Caco-2 (cell line): ENCODE measurements at regions not wholly inside any gene's neighbourhood (a gene's known extent, or its start where the extent isn't known, plus 50 kb on each side); places are given as distances from the start of the nearest gene placed in this dataset.

Experiments used
- BruUV-seq: library from RNA; stranded (reverse); fragments of 400-500 nt; replicated peaks from 2 replicates; lab custom pipeline; 2021; lab: Mats Ljungman, UMichigan
- CTCF ChIA-PET: fragments of 300-600 bp; sonication (Branson Sonifier 250); formaldehyde crosslinking; loops from one replicate; lab custom pipeline; 2022; ENCODE audit warnings: antibody characterized with exemption; lab: Charles Lee
- POLR2A ChIA-PET: fragments of 300-600 bp; sonication (Branson Sonifier 250); formaldehyde crosslinking; loops from one replicate; lab custom pipeline; 2022; ENCODE audit warnings: antibody characterized with exemption; lab: Charles Lee
- DNase-seq, 2 experiments: peaks; one replicate each; pipeline versions ENCODE4 v3.0.0 to v3.0.0-alpha.2; 2020 to 2022
- H3K27me3 ChIP-seq: replicated peaks from 2 replicates; pipeline ENCODE4 v1.6.0; 2011; ENCODE audit warnings: low read length; ENCODE audit not compliant: control insufficient read depth, insufficient read depth
- H3K36me3 ChIP-seq: 2 replicates; pipeline ENCODE4 v1.5.1; 2011; ENCODE audit warnings: low read length; ENCODE audit not compliant: control insufficient read depth, insufficient read depth
- H3K4me1 ChIP-seq: fragments of 250-450 bp; sonication (Bioruptor Pico); 2 replicates; pipeline ENCODE4 v1.5.1; 2020; ENCODE audit warnings: mild to moderate bottlenecking
- H3K4me3 ChIP-seq: 2 replicates; pipeline ENCODE4 v1.5.1; 2011; ENCODE audit warnings: low read depth, mild to moderate bottlenecking, control low read depth, low read length
- H3K9me3 ChIP-seq: fragments of 250-450 bp; sonication (Bioruptor Pico); 2 replicates; pipeline ENCODE4 v1.5.1; 2020; ENCODE audit warnings: mild to moderate bottlenecking, moderate library complexity
- H3K27ac Mint-ChIP-seq: one replicate; pipeline ENCODE4 v1.8.0; 2022; ENCODE audit warnings: mixed read lengths; ENCODE audit not compliant: unreplicated experiment
- H3K27me3 Mint-ChIP-seq: one replicate; pipeline ENCODE4 v1.8.0; 2022; ENCODE audit warnings: mixed read lengths; ENCODE audit not compliant: insufficient read depth, unreplicated experiment
- H3K36me3 Mint-ChIP-seq: one replicate; pipeline ENCODE4 v1.8.0; 2022; ENCODE audit warnings: mild to moderate bottlenecking, mixed read lengths; ENCODE audit not compliant: insufficient read depth, unreplicated experiment
- H3K4me1 Mint-ChIP-seq: one replicate; pipeline ENCODE4 v1.8.0; 2022; ENCODE audit warnings: low read depth, mixed read lengths; ENCODE audit not compliant: unreplicated experiment
- H3K4me3 Mint-ChIP-seq: one replicate; pipeline ENCODE4 v1.8.0; 2022; ENCODE audit warnings: mild to moderate bottlenecking, moderate library complexity, mixed read lengths; ENCODE audit not compliant: unreplicated experiment
- H3K9me3 Mint-ChIP-seq: one replicate; pipeline ENCODE4 v1.8.0; 2022; ENCODE audit warnings: mixed read lengths; ENCODE audit not compliant: unreplicated experiment
- intact Hi-C: fragments of 100-400 bp; cut with micrococcal nuclease; formaldehyde crosslinking; loops from one replicate; pipeline ENCODE4 v1.10.0; 2022; ENCODE audit not compliant: unreplicated experiment
- TF ChIP-seq, protein P1 (sequence below), 2 experiments: fragments of 200-600 bp in 1 of 2; IDR thresholded peaks; 1 replicate in 1 of 2; 2 replicates in 1 of 2; pipeline versions ENCODE4 v1.5.1 to v1.8.0; 2011 to 2022; ENCODE audit warnings: antibody characterized with exemption in 1 of 2, control low read depth in 1 of 2, inconsistent platforms in 1 of 2, low read depth in 1 of 2, low read length in 1 of 2, mild to moderate bottlenecking in 1 of 2, moderate library complexity in 1 of 2; ENCODE audit not compliant: insufficient read depth in 1 of 2, severe bottlenecking in 1 of 2, unreplicated experiment in 1 of 2

DNA sequence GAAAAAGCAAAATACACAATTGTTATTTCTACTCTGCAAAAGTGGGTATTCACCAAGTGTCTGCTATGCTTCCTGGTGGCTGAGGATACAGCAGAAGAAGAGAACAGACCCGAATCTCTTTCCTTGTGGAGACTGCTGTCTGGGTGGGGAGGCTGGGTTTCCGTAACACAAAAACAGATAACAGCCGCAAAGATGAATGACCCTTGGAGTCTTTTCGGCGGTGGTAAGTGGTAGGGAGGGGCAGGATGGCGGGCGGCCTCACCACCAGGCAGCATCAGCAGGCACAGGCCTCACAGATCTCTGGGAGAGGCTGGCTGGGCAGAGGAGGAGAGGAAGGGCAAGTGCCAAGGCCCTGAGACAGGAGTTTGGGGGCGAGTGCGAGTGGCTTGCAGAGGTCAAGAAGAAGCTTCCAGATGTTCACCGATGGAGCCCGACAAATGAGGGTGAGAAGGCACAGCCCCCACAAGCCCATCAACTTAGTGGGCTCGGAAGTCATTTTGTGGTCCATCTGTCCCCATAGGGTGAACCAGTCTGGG lies 164.2 kb downstream of the RHOU start:
- H3K27me3 ChIP-seq: no peaks in the 10 kb centered on the region
- H3K36me3 Mint-ChIP-seq: no peaks in the 10 kb centered on the region
- no peaks in the 10 kb centered on the region for H3K9me3 ChIP-seq
- H3K4me3 Mint-ChIP-seq: no peak overlapping the region
- POLR2A ChIA-PET: no interaction called here
- TF ChIP-seq, protein P1, sequence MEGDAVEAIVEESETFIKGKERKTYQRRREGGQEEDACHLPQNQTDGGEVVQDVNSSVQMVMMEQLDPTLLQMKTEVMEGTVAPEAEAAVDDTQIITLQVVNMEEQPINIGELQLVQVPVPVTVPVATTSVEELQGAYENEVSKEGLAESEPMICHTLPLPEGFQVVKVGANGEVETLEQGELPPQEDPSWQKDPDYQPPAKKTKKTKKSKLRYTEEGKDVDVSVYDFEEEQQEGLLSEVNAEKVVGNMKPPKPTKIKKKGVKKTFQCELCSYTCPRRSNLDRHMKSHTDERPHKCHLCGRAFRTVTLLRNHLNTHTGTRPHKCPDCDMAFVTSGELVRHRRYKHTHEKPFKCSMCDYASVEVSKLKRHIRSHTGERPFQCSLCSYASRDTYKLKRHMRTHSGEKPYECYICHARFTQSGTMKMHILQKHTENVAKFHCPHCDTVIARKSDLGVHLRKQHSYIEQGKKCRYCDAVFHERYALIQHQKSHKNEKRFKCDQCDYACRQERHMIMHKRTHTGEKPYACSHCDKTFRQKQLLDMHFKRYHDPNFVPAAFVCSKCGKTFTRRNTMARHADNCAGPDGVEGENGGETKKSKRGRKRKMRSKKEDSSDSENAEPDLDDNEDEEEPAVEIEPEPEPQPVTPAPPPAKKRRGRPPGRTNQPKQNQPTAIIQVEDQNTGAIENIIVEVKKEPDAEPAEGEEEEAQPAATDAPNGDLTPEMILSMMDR (IDR thresholded peaks at IDR 0.05; ENCODE audit: insufficient read depth in 1 of 2, low read depth in 1 of 2, low read length in 1 of 2, severe bottlenecking in 1 of 2, unreplicated experiment in 1 of 2): no peak
- CTCF ChIA-PET: no interaction called here
- no peaks in the 10 kb centered on the region for H3K27me3 Mint-ChIP-seq
- H3K27ac Mint-ChIP-seq: no peak overlapping the region
- BruUV-seq: no TSS peak
- H3K36me3 ChIP-seq: no peaks in the 10 kb centered on the region
- DNase-seq: no peak
- H3K4me1 Mint-ChIP-seq: peaks cover 7% of the 10 kb centered on the region
- intact Hi-C loops: no loop called here
- H3K4me1 ChIP-seq: no peaks in the 10 kb centered on the region
- H3K4me3 ChIP-seq: no peak overlapping the region
- H3K9me3 Mint-ChIP-seq: no peaks in the 10 kb centered on the region

DNA sequence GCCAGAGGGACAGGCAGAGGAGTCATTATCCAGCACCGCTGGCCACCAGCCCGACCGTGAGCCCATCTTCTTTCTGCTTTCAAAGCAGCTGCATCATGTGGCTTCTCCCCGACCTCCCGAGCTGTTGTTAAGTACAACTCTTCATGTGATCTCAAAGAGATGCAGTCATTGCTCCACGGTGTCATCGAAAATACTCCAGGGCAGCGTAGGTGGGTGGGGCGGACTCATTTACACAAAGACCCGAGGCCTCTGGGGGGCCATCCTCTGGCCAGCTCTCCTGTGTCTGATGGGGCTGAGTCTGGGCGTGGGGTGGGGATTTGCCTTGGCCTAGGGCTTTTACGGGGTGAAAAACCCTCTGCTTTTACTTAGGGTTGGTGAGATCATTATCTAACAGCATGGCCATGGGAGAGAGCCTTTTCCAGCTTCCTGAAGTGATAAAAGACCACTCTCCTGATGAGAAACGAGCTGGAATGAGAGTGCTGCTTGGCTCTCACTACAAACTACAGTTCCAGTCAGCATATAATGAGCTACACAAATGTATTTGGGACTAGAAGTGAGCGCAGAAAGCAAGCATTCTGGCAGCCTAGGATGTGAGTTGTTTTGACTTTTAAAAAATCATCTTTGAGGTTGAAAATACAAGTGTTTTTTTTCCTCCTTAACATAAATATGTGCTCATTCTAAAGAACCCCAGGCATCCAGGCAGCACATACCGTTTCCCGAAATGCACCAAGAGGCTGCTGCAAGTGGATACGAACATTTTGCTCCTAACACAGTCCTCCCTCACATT lies 165.0 kb downstream of the RHOU start:
- POLR2A ChIA-PET: no interaction called here
- BruUV-seq: no TSS peak
- Histone ChIP-seq H3K27me3 (no peaks in the 10 kb centered on the region), H3K36me3 (no peaks in the 10 kb centered on the region), H3K4me1 (peaks cover 4% of the 10 kb centered on the region; the same call in 1 of the 2 replicates), H3K9me3 (no peaks in the 10 kb centered on the region), H3K4me3 (no peak overlapping the region)
- intact Hi-C loops: no loop called here
- peaks cover 13% of the 10 kb centered on the region for H3K4me1 Mint-ChIP-seq
- no peak overlapping the region for H3K27ac Mint-ChIP-seq
- DNase-seq: no peak
- TF ChIP-seq, protein P1 (IDR thresholded peaks at IDR 0.05; ENCODE audit: insufficient read depth in 1 of 2, low read depth in 1 of 2, low read length in 1 of 2, severe bottlenecking in 1 of 2, unreplicated experiment in 1 of 2): no peak
- no peaks in the 10 kb centered on the region for H3K36me3 Mint-ChIP-seq
- no peaks in the 10 kb centered on the region for H3K27me3 Mint-ChIP-seq
- CTCF ChIA-PET: no interaction called here
- no peaks in the 10 kb centered on the region for H3K9me3 Mint-ChIP-seq
- no peak overlapping the region for H3K4me3 Mint-ChIP-seq

DNA sequence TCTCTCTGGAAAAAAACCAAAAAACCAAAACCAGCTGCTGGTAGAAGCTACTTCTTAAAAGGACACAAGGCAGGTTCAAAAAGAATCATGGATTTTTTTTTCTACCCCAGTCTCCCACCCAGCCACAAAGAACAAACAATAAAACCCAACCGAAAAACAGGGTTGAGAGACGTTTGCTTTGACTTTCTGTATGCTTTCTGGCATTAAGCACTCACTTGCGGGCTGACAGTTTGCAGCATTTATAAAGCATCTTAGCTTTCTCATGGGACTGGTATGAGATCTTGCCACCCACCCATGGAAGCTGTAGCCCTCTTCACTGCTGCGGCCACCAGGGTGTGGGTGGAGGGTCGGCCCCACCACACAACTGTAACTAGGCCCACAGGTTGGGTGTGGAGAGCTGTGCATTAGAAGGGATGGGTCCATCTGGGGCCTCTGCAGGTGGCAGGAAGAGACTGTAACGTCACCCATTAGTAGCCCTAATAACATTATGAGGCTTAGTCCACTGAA lies 165.7 kb downstream of the RHOU start:
- no peaks in the 10 kb centered on the region for H3K27me3 Mint-ChIP-seq
- peaks cover 4% of the 10 kb centered on the region; the same call in 1 of the 2 replicates for H3K4me1 ChIP-seq
- no peaks in the 10 kb centered on the region for H3K27me3 ChIP-seq
- ChIA-PET POLR2A (no interaction called here), CTCF (no interaction called here)
- peaks cover 13% of the 10 kb centered on the region for H3K4me1 Mint-ChIP-seq
- H3K9me3 ChIP-seq: no peaks in the 10 kb centered on the region
- no peaks in the 10 kb centered on the region for H3K36me3 ChIP-seq
- no peak overlapping the region for H3K4me3 Mint-ChIP-seq
- H3K4me3 ChIP-seq: no peak overlapping the region
- DNase-seq: no peak
- no peaks in the 10 kb centered on the region for H3K9me3 Mint-ChIP-seq
- TF ChIP-seq, protein P1 (IDR thresholded peaks at IDR 0.05; ENCODE audit: insufficient read depth in 1 of 2, low read depth in 1 of 2, low read length in 1 of 2, severe bottlenecking in 1 of 2, unreplicated experiment in 1 of 2): no peak
- intact Hi-C loops: no loop called here
- no peak overlapping the region for H3K27ac Mint-ChIP-seq
- H3K36me3 Mint-ChIP-seq: no peaks in the 10 kb centered on the region
- no TSS peak for BruUV-seq
